ENCODE measurements at regions not wholly inside any gene's neighbourhood (a gene's known extent, or its start where the extent isn't known, plus 50 kb on each side); places are given as distances from the start of the nearest gene placed in this dataset.

GRCh38 chr13:59121507-59121906 lies 1042.2 kb downstream of the DIAPH3 start:
- TF ChIP-seq CTCF (IDR thresholded peaks at IDR 0.05) (no peak), POLR2A (IDR thresholded peaks at IDR 0.05) (no peak)

Measured in heart left ventricle (tissue), 13 donors.